ENCODE measurements at regions not wholly inside any gene's neighbourhood (a gene's known extent, or its start where the extent isn't known, plus 50 kb on each side); places are given as distances from the start of the nearest gene placed in this dataset.

DNA sequence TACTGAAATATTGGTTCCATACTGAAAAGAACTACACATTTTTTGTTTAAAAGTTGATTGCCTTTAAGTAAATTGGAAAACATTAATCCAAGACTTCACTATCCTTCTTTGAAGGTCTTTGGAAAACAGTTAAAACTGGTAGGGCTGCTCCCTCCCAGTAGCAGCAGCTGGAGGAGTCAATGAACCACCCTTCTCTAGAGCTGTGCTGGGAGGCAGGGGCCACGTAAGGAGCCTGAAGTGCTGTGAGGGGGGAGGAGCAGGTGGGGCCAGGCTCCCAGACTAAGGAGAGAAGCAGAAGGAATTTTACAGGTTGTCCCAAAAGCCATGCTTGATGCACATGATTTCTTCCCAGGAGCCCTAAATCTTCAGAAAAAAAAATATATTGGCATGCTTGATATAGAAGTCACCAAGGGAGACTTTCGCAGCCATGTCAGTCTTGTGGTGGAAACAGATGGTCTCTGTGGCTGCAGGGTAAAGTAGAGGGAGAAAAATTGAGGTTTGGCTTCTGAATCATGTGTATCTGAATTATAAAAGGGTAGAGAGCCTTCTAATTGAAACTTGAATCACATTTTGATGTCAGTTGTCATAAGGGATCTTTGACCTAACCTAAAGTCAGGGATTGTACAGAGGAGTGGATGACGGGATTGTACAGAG is 673.2 kb upstream of the FRG1 start:
- no peak for DNase-seq (ENCODE audit: low read depth)

DNA sequence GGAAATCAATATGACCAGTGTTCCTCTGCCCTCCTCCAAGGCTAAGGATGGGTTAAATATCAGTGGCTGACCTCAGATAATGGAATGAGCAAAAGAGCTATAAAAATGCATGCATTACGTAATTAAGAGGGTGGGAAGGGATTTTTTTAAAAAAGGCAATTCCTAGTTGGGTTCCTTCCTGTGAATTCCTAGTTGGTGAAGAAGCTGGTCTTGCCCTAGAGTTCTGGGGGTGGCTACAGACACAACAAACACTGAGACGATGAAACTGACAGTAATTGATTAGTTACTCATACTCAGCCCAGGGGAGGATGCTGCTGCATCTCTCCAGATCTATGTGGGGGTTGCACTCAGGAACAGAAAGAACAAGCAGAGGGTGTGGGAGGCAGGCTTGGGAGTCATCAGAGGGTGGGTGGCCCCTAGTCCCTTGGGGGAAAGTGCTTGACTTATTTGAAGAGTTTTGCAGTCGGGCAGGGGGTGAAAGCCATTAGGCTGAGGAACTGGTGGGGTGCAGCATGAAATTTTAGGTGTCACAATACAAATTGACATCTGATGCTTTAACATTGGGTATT is 662.0 kb upstream of the FRG1 start:
- no peak for DNase-seq (ENCODE audit: low read depth)

DNA sequence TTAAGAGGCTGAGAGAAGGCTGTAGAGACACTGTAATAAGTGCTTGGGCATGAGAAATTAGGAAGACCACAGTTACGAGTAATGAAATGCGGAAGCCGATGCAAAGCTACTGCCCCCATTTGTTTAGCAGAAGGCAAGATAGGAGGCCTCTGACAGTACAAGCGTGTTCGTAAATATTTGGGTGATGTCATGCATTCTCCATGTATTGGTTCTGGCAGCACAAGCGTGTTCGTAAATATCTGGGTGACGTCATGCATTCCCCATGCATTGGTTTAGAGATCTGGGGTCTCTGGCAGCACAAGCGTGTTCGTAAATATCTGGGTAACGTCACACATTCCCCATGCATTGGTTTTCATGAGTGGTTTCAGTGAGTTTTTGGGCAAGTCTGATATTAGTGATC is 661.5 kb upstream of the FRG1 start:
- DNase-seq (ENCODE audit: low read depth) = no peak

DNA sequence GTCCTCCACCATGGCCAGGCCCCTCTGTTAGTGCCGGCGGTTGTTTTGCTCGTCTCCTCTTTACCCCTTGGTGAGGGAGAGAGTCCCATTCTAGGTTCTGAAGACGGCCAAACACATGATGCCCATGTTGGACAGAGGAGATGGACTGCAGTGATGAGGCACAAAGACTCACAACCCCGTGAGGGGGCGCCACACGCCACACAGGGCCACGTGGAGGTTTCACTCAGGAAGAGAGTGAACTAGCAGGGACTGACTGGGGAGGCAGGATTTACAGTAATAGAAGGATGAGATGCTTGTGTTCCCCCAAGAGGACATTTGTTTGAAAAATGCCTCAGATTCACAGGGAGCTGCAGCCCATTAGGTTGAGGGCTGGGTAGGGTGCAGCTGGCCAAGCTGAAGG is 655.3 kb upstream of the FRG1 start:
- no peak for DNase-seq (ENCODE audit: low read depth)

DNA sequence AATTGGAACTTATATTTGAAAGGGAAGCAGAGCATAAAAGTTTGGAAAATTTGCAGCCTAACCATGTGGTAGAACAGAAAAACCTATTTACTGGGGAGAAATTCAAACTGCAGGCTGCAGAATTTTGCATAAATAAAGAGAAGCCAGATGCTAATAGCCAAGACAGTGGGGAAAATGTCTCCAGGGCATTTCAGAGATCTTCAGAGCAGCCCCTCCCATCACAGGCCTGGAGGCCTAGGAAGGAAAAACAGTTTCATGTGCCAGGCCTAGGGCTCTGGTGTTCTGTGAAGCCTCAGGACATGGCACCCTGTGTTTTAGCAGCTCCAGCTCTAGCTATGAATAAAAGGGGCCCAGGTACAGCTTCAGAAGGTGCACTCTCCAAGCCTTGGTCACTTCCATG is 648.7 kb upstream of the FRG1 start:
- DNase-seq (ENCODE audit: low read depth) = no peak

DNA sequence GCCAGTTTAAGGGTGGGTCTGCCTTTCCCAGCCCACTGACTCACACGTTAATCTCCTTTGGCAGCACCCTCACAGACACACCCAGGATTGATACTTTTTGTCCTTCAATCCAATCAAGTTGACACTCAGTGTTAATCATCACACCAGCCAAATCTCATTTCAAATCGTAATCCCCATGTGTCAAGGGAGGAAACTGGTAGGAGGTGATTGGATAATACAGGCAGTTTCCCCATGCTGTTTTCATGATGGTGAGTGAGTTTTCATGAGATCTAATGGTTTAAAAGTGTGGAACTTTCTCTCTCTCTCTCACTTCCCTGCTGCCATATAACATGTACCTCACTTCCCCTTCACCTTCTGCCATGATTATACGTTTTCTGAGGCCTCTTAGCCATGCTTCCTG is 647.2 kb upstream of the FRG1 start:
- DNase-seq (ENCODE audit: low read depth) = no peak

DNA sequence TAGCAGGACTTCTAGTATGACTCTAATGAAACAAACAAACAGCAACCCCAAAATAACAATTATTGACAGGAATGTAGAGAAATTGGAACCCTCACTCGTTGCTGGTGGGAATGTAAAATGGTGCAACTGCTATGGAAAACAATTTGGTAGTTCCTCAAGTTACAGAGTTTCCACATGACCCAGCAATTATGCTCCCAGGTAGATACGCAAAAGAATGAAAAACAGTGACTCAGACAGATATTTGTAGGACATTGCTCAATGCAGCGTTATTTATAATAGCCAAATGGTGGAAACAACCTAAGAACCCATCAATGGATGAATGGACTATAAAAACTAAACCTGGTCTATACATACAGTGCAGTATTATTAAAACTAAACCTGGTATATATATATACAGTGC is 646.1 kb upstream of the FRG1 start:
- no peak for DNase-seq (ENCODE audit: low read depth)

DNA sequence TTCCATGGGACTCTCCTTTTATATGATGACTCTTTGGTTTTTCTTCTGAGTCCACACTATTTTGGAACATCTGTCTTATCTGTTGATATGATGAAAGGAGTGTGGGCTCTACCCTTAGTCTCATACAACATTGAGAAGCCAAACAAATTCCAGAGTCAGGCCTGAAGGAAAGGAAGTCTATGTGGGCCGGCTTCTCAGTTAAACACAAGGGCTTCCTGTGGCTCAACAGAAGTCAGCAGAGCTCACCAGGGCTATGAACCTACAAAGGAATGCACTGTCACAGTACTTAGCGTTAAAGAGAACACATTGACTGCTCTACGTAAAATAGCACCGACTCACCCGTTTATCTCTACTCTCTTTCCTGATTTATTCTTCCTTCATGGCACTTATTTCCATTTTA is 641.0 kb upstream of the FRG1 start:
- DNase-seq (ENCODE audit: low read depth) = no peak

DNA sequence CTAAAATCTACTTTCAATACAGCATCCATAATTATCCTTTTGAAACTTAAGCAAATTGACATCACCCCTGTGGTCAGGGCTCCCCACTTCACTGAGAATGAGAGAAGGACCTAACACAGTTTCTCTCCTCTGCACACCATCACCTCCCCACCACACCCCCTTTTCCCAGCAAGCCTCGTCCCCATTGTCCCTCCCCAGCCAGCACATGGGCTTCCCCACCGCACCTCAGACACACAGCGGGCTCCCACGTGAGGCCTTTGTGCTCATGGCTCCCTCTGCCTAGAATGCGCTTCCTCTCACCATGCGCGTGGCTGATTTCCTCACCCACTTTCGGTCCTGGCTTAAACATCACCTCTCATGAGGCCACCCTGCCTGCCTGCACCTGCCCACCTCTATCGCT is 639.0 kb upstream of the FRG1 start:
- DNase-seq (ENCODE audit: low read depth) = no peak

DNA sequence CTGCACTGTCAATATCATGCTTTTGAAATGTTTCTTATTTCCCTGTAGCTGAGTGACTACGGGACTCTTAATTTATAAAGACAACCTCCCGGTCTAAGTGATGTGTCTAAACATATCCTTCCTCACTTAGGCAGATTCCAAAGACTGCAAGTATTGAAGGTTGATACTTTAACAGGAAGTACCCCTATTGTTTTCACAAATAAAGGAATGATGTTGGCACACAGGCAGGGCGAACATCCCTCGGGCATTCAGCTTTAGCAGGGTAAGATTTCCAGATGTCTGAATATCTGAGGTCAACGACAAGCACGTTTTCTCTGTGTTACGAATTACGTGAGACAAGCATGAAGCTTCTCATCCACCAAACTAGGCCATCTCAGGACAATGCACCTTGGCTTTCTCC is 638.0 kb upstream of the FRG1 start:
- no peak for DNase-seq (ENCODE audit: low read depth)

DNA sequence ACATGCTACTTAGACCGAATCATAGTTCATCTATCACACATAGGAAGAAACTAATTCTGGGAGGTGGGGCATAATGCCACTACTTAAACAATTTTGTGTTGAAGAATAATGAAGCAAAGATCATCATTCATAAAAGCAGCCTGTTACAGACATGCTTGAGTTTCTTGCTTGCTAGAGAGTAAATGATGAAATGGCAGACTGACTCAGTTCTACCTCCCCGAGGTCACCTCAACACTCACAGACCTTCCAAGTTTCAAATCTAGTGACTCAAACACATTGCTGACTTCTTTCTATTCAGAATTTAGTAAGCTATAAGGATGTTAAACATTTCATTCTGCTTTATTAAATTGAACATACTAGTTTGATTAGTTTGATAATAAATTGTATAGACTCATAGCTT is 636.5 kb upstream of the FRG1 start:
- no peak for DNase-seq (ENCODE audit: low read depth)

DNA sequence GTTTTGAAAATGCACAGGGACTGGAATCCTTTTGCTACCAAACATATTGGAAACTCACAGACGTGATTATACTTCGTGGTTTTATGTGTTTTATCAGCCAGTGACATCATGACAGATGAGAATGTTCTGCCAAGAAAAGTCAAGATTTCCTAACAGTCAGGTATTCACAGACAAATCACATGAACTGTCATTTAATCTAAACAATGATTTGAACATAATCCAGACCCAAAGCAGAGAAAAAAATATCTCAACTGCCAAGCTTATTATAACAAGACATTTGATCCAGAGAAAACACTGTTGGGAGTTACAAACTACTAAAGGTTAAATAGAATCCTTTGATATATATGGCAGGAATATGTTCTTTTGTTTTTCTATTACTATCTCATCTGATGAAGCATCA is 635.9 kb upstream of the FRG1 start:
- no peak for DNase-seq (ENCODE audit: low read depth)

DNA sequence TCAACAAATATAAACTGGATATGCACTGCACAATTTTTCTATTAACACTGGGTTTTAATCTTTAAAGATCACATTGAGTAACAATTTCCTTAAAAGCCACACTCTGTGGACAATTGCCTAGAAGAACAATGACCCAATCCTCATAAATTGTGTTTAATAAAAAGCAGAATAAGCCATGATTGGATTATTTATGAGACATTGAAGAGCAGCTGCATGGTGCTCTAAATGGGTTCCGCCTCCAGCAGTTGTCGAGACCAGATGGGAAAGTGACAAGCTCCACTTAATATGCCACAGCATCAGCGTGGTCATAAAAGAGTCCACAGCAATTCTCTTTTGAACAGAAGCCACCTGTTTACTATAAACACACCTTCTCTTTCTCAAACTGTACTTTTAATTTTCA is 635.2 kb upstream of the FRG1 start:
- no peak for DNase-seq (ENCODE audit: low read depth)

DNA sequence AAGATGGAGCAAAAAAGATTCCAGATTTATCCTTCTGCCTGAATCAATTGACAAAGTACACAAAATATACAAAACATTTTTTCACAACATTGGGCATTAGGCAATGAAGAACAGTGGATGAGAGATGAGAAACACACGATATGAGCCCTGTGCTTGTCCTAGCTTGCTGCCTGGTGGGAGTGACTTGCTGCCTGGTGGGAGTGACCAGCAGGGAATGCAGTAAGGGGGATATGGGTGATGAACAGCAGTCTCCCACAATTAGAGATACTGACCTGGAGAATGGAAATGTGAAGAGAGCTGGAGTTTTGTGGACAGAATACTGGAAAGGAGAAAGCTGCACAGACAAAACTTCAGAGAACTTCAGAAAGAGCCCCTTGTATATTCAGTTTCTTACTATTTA is 629.4 kb upstream of the FRG1 start:
- no peak for DNase-seq (ENCODE audit: low read depth)

DNA sequence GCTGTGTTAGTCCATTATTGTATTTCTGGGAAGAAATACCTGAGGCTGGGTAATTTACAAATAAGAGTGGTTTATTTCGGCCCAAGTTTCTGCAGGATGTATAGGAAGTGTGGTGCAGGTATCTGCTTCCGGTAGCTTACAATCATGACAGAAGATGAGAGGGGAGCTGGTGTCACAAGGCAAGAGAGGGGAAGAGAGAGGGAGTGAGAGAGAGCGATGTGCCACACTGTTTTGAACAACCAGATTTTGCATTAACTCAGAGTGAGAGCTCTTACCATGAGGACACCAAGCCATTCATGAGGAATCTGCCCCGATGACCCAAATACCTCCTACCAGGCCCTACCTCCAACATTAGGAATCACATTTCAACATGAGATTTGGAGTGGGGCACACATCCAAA is 627.6 kb upstream of the FRG1 start:
- DNase-seq (ENCODE audit: low read depth) = no peak

DNA sequence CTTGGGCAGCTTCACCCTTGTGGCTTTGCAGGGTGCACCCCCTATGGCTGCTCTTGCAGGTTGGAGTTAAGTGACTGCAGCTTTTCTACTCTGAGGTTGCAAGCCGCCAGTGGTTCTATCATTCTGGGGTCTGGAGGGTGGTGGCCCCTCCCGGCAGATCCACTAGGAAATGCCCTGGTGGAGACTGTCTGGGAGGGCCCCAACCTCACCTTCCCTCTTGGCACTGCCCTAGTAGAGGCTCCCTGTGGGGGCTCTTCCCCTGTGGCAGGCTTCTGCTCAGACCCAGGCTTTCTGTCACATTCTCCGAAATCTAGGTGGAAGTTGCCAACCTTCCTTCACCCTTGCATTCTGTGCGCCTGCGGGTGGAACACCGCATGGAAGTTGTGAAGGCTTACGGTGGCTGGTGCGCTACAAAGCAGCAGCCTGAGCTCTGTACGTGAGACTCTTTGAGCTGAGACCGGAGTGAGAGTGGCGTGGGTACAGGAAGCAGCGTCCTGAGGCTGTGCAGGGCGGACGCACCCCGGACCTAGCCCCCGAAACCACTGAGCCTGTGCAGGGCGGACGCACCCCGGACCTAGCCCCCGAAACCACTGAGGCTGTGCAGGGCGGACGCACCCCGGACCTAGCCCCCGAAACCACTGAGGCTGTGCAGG is 626.7 kb upstream of the FRG1 start:
- no peak for DNase-seq (ENCODE audit: low read depth)

DNA sequence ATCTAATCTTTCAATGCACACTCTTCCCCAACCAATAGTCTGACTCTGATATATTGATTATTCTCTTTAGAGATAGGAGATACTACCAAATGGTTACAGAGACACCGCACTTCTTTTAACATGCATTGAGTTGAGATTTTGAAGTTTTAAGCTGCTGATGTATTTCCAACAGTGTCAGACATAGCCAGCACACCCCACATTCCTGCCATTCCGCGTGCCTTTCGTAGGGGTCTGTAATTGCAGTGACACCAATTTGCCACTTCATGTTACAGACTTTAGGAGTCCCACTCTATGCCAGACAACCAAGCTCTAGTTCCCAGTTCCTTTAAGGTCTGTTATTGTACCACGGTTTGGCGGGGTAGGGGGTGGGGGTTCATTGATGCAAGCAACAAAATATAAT is 618.2 kb upstream of the FRG1 start:
- no peak for DNase-seq (ENCODE audit: low read depth)

DNA sequence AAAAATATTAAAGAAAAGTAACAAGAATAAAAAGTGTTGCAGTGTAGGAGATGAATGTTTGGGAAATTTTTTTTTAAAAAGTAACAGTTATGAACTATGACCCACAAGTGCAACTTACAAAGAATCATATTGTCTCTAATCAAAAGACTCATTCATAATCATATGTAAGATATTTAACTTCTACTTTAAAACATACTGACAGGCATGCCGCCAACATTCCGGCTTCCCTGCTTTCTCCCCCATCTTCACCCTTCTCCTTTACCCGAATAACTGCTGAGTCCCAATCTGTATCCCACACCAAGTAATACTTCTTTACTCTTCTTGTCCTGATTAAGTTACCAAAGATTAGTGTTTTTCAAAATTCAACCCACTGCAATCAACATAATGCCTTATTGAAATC is 598.8 kb upstream of the FRG1 start:
- no peak for DNase-seq (ENCODE audit: low read depth)

DNA sequence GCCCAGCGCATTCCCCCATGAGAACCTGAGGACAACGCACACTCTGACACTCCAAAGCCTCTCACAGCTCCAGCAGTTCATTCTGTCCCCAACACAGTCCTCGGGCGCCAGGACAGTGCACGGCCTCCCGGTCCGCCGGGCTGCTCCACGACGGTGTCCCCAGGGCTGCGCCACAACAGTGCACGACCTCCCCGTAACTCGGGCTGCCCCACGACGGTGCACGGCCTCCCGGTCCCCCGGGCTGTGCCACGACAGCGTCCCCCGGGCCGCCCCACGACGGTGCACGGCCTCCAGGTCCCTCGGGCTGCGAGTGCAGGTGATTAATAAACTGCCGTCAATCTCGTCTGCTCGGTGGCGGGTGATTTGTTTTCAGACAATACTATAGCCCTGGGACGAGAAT is 585.1 kb upstream of the FRG1 start:
- no peak for DNase-seq (ENCODE audit: low read depth)

DNA sequence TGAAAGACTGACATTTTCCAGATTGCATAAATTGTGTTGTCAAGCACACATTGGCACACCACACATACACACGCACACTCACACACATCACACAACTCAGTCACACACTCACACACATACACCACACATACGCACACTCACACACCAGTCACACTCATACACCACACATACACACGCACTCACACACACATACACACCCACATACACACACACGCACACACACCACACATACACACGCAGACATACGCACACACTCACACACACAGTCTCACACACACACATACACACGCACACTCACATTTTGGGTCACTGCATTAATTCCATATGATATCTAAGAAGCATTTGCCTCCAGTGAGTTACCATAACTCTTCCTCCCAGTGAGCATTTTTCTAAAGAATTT is 578.3 kb upstream of the FRG1 start:
- DNase-seq (ENCODE audit: low read depth) = no peak

DNA sequence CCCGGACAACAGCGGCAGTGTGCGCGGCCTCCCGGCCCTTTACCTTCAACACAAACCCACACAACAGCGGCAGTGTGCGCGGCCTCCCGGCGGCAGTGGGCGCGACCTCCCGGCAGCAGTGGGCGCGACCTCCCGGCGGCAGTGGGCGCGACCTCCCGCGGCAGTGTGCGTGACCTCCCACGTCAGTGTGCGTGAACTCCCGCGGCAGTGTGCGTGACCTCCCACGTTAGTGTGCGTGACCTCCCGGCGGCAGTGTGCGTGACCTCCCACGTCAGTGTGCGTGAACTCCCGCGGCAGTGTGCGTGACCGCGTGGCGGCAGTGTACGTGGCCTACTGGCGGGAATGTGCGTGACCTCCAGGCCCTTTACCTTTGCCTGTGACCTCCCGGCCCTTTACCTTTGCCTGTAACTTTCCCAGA is 576.6 kb upstream of the FRG1 start:
- no peak for DNase-seq (ENCODE audit: low read depth)

DNA sequence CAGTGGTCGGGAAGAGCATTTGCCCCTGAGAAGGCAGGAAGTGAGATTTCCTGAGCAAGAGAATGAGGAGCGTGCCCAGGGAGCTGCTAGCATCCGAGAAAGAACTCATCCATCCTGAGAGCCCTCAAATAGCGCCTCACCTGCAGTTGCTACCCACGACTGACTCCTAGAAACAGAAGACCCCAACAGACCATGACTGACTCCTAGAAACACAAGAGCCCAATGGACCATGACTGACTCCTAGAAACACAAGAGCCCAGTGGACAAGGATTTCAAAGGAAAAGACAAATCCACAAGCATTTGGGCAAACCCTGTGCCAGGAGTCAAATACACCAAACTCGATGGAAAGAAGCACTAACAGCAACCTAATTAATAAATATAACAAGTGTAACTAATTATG is 575.2 kb upstream of the FRG1 start:
- no peak for DNase-seq (ENCODE audit: low read depth)

DNA sequence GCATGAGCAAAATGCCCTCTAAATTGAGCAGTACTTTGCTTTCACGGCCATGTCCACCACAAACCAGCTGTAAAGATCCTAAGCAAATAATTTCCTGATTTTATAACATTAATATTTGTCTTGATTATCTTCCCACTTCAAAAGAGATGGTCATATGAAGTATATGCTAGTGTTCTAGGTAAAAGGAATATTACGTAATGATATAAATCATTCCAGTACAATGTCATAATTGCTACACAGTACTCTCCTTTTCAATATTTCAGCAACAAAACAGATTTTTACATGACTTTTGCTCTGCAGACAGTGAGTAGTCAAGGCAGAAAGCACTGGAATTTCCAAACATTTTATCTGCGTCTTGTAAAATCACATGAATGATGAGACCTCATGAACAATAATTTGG is 572.8 kb upstream of the FRG1 start:
- DNase-seq (ENCODE audit: low read depth) = no peak

DNA sequence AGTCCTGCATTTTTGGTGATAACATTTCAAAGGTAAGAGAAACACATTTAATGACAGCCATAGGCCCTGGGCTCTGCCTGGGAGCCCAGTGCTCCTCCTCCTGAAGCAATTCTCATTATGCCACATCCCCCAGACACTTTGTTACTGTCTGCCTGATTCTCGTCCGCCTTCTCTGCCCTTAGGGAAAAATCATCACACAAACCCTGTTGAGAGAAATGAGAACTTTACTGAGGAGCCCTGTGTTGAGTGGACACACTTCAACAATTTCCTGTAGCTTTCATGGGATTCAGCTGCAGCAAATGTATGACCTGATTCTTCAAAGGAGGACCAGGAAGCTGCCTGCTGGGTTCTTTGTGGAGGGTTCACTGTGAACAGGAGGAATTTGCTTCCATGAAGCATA is 566.5 kb upstream of the FRG1 start:
- DNase-seq (ENCODE audit: low read depth) = no peak
